HFFc6 (cell line): ENCODE measurements at regions not wholly inside any gene's neighbourhood (a gene's known extent, or its start where the extent isn't known, plus 50 kb on each side); places are given as distances from the start of the nearest gene placed in this dataset.

Source experiments
- DNase-seq: peaks from one replicate; pipeline ENCODE4 v3.0.0-alpha.2; 2018
- H3K27ac Mint-ChIP-seq: 2 replicates; pipeline ENCODE4 v1.8.0; 2020; ENCODE audit warnings: mild to moderate bottlenecking, mixed read lengths
- H3K27me3 Mint-ChIP-seq: 2 replicates; pipeline ENCODE4 v1.8.0; 2021; ENCODE audit warnings: mild to moderate bottlenecking, moderate library complexity, mixed read lengths; ENCODE audit not compliant: insufficient read depth
- H3K36me3 Mint-ChIP-seq: 2 replicates; pipeline ENCODE4 v1.8.0; 2021; ENCODE audit warnings: low read depth, mixed read lengths
- H3K4me1 Mint-ChIP-seq: 2 replicates; pipeline ENCODE4 v1.8.0; 2020; ENCODE audit warnings: low read depth, mixed read lengths
- H3K4me3 Mint-ChIP-seq: 2 replicates; pipeline ENCODE4 v1.8.0; 2020; ENCODE audit warnings: mild to moderate bottlenecking, moderate library complexity, mixed read lengths
- H3K9me3 Mint-ChIP-seq: 2 replicates; pipeline ENCODE4 v1.8.0; 2020; ENCODE audit warnings: mild to moderate bottlenecking, mixed read lengths
- TF ChIP-seq, protein P1 (sequence below): fragments of 200-600 bp; sonication (generic); IDR thresholded peaks from 2 replicates; pipeline ENCODE4 v1.5.0; 2021; ENCODE audit warnings: antibody characterized with exemption, mild to moderate bottlenecking

DNA sequence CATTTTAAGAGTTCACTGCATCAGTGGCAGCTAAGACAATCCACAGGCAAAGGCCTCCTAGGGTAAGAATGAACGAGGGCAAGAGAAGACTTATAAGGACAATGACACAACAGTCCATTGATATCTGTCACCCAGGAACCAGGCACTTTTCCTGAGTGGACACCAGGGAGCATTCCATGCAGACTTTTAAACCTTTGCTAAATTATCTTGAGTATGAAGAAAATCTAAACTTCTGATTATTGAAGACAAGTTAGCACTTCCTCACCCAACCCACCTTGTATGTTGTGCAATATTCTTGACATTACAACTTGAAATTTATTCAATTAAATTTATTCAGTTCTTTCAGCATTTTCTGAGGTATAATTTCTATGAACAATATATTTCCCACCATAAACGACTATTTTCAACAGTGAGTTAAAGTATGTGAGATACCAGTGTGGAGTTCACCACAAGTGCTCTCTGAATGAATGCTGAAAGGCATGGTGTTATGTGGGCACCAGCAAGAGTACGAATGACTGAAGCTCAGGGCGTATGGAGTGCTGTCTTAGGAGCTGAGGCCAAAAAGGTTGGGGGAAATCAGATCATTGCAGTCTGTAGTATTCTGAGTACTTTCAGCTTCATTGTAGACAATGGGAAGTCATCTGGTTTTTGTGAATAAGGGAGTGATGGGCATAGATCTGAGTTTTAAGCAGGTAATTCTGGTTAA is 124.3 kb upstream of the LMNTD1 start:
- no peak overlapping the region for H3K27ac Mint-ChIP-seq
- H3K9me3 Mint-ChIP-seq = no peaks in the 10 kb centered on the region
- TF ChIP-seq, protein P1, sequence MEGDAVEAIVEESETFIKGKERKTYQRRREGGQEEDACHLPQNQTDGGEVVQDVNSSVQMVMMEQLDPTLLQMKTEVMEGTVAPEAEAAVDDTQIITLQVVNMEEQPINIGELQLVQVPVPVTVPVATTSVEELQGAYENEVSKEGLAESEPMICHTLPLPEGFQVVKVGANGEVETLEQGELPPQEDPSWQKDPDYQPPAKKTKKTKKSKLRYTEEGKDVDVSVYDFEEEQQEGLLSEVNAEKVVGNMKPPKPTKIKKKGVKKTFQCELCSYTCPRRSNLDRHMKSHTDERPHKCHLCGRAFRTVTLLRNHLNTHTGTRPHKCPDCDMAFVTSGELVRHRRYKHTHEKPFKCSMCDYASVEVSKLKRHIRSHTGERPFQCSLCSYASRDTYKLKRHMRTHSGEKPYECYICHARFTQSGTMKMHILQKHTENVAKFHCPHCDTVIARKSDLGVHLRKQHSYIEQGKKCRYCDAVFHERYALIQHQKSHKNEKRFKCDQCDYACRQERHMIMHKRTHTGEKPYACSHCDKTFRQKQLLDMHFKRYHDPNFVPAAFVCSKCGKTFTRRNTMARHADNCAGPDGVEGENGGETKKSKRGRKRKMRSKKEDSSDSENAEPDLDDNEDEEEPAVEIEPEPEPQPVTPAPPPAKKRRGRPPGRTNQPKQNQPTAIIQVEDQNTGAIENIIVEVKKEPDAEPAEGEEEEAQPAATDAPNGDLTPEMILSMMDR = no peak
- peaks cover 14% of the 10 kb centered on the region for H3K4me1 Mint-ChIP-seq
- H3K27me3 Mint-ChIP-seq = no peaks in the 10 kb centered on the region
- DNase-seq = no peak
- H3K4me3 Mint-ChIP-seq = no peak overlapping the region
- H3K36me3 Mint-ChIP-seq = no peaks in the 10 kb centered on the region

DNA sequence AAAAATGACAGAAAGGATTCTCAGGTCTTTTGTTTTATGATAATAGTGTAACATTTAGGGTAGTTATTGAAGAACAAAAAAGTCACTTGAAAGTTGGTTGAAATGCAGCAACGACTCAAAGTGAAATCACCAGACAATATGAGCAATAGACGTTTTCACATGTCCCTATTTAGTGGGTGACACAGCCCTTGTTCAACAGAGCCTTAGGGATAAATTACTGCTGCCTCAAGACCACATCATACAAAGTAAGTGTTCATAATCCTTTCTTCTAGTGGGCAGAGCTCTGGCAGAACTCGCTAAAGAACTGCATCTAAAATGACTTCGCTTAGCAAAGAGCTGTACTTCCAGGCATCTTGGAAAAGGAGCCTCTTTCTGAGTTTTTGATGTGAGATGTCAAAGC is 128.5 kb upstream of the LMNTD1 start:
- TF ChIP-seq, protein P1 = no peak
- Mint-ChIP-seq H3K4me1 (peaks cover 19% of the 10 kb centered on the region), H3K36me3 (no peaks in the 10 kb centered on the region), H3K27me3 (no peaks in the 10 kb centered on the region), H3K27ac (no peak overlapping the region), H3K9me3 (no peaks in the 10 kb centered on the region), H3K4me3 (no peak overlapping the region)
- DNase-seq = no peak

DNA sequence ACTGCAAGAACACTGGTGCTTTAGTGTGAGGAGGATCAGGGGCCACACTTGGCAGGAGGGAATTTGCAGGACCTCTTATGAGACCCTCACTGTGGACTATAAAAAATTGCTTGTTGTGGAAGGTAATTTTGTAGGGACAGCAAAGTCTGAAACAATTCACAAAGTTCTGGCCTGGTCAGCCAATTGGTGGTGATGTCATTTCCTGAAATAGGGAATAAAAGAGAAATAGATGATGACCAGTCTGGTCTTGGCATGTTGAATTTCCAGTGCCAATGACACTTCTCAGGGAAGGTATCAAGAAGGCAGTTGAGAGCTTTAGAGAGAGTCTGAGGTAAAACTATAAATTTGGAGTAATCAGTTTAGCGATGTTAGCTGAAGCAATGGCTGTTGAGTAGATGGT is 129.3 kb upstream of the LMNTD1 start:
- TF ChIP-seq, protein P1 = no peak
- H3K4me3 Mint-ChIP-seq = no peak overlapping the region
- H3K9me3 Mint-ChIP-seq = peaks cover 7% of the 10 kb centered on the region
- H3K36me3 Mint-ChIP-seq = 0 out of 2 replicates have a peak, but pooled peaks cover 4% of the 10 kb centered on the region
- no peak for DNase-seq
- no peaks in the 10 kb centered on the region for H3K27me3 Mint-ChIP-seq
- H3K27ac Mint-ChIP-seq = no peak overlapping the region
- H3K4me1 Mint-ChIP-seq = peaks cover 19% of the 10 kb centered on the region

DNA sequence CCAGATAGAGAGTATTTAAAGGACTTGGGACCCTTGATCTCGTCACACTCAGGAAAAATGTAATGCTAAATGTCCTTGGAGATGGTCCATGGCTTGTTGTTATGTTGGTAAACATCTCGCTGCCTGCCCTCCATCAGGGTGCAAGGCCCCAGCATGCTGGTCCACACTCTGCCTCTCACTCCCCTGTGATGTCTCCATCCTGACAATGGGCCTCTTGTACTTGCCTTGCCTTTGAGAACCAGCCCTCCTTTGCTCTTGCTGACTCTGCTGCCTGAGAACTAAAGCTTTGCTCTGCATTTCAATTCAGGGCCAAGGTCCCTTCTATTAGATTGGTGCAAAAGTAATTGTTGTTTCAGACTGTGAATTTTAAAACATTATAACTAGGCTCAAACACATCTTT is 131.0 kb upstream of the LMNTD1 start:
- H3K4me3 Mint-ChIP-seq = no peak overlapping the region
- 0 out of 2 replicates have a peak, but pooled peaks cover 5% of the 10 kb centered on the region for H3K36me3 Mint-ChIP-seq
- H3K9me3 Mint-ChIP-seq = peaks cover 8% of the 10 kb centered on the region
- no peaks in the 10 kb centered on the region for H3K27me3 Mint-ChIP-seq
- no peak overlapping the region for H3K27ac Mint-ChIP-seq
- DNase-seq = no peak
- TF ChIP-seq, protein P1 = no peak
- H3K4me1 Mint-ChIP-seq = peaks cover 19% of the 10 kb centered on the region

DNA sequence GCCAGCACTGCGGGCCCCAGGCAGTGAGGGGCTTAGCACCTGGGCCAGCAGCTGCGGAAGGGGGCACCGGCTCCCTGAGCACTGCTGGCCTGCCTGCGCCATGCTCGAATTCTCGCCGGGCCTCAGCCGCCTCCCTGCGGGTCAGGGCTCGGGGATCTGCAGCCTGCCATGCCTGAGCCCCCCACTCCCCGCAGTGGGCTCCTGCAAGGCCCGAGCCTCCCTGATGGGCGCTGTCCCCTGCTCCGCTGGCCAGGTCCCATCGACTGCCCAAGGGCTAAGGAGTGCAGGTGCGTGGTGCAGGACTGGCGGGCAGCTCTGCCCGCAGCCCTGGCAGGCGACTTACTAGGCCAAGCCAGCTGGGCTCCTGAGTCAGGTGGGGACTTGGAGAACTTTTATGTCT is 133.3 kb upstream of the LMNTD1 start:
- H3K4me1 Mint-ChIP-seq = peaks cover 16% of the 10 kb centered on the region
- H3K27me3 Mint-ChIP-seq = no peaks in the 10 kb centered on the region
- H3K4me3 Mint-ChIP-seq = no peak overlapping the region
- TF ChIP-seq, protein P1 = no peak
- DNase-seq = no peak
- 0 out of 2 replicates have a peak, but pooled peaks cover 5% of the 10 kb centered on the region for H3K36me3 Mint-ChIP-seq
- no peak overlapping the region for H3K27ac Mint-ChIP-seq
- H3K9me3 Mint-ChIP-seq = peaks cover 8% of the 10 kb centered on the region
